GM10266 (cell line): ENCODE measurements at regions not wholly inside any gene's neighbourhood (a gene's known extent, or its start where the extent isn't known, plus 50 kb on each side); places are given as distances from the start of the nearest gene placed in this dataset.
A peak's percentile ranks its signal among the peaks of the same experiment; 100 is the strongest.

Experiments
- DNase-seq: peaks from one replicate; pipeline ENCODE4 v3.0.0; 2012; ENCODE audit errors: extremely low spot score
- TF ChIP-seq, protein P1 (sequence below): IDR thresholded peaks from 2 replicates; pipeline ENCODE4 v1.5.1; 2012; ENCODE audit warnings: mild to moderate bottlenecking, low read depth; ENCODE audit not compliant: control insufficient read depth, insufficient read depth; ENCODE audit errors: missing control alignments

DNA sequence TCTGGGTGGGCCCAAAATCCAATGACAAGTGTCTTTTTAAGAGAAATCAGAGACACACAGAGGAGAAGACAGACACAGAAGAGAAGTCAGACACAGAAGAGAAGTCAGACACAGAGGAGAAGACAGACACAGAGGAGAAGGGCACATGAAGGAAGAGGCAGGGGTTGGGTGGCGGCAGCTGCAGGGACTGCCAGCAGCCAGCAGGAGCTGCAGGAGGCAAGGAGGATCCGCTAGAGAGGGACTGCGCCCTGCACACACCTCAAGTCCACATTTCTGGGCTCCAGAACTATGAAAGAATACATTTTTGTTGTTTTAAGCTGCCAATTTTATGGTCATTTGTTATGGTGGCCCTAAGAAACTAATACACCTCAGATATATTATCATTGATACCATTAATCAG, 140.6 kb downstream of the ZIC5 start:
- TF ChIP-seq, protein P1, sequence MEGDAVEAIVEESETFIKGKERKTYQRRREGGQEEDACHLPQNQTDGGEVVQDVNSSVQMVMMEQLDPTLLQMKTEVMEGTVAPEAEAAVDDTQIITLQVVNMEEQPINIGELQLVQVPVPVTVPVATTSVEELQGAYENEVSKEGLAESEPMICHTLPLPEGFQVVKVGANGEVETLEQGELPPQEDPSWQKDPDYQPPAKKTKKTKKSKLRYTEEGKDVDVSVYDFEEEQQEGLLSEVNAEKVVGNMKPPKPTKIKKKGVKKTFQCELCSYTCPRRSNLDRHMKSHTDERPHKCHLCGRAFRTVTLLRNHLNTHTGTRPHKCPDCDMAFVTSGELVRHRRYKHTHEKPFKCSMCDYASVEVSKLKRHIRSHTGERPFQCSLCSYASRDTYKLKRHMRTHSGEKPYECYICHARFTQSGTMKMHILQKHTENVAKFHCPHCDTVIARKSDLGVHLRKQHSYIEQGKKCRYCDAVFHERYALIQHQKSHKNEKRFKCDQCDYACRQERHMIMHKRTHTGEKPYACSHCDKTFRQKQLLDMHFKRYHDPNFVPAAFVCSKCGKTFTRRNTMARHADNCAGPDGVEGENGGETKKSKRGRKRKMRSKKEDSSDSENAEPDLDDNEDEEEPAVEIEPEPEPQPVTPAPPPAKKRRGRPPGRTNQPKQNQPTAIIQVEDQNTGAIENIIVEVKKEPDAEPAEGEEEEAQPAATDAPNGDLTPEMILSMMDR = no peak

DNA sequence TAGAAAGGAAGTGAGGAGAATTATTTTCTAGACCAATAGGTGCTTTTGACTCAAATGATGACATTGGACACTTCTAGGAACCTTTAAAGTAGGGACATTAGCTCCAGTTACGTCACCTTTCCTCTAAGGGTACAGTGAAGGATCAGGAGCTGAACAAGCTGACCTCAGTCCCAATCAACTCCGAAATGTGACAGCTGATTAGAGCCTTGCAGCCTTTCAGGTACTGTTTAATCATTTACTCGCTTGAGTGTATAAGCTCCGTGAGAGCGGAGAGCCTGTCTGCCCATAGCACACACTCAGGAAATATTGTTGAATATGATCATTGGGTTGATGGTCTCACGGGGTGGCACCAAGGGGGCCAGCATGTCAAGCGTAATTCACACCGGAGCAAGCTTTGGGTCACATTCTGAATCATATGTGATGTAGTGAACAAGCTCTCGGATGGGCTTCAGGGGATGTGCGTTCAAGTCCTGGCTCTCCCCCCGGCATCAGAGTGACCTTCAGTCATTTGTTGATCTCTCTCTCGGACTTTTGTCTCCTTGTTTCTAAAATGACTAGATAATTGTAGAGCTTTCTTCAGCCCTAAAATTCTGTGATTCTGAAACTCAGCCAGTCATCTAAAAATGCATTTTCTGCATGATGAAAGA, 141.9 kb downstream of the ZIC5 start:
- no peak for DNase-seq
- TF ChIP-seq, protein P1 = no peak

More for the DNA sequence above, 140.6 kb downstream of the ZIC5 start:
- no peak for DNase-seq

DNA sequence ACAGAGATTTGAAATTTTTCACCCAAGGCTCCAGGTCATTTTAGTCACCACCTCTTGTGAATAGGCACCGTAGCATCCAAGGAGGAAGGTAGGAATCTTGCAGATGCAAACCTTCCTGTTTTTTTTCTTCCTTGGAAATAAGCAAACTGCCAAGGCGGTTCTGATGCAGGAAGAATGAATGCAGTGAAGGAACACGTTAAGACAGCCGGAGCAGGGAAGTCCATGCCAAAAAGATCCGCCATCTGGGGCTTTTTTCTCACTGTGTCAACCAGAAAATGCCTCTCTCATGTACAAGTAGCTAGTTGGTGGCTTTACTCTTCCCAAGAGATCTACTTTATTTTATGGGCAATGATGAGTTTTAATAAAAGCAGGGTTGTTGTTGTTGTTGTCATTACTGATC, 142.4 kb downstream of the ZIC5 start:
- DNase-seq = no peak
- TF ChIP-seq, protein P1 = no peak

DNA sequence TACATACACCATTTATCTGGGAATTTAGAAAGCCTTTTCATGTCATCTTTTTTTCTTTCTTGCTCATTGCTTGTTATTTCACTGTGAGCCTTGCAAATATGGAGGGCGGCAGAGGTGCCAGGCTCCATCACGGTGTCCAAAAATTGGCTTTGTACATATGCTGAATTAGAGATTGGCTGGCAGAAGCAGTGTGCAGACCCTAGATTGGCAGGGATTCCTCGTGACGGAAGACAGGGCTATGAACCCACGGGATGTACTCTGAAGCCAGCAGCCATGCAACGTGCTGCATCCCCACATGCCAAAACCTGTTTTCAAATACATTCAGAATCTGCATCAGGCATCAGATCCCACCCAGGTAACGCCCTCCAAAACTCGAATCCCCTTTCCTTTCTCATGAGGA, 142.8 kb downstream of the ZIC5 start:
- TF ChIP-seq, protein P1 = no peak
- DNase-seq = no peak

DNA sequence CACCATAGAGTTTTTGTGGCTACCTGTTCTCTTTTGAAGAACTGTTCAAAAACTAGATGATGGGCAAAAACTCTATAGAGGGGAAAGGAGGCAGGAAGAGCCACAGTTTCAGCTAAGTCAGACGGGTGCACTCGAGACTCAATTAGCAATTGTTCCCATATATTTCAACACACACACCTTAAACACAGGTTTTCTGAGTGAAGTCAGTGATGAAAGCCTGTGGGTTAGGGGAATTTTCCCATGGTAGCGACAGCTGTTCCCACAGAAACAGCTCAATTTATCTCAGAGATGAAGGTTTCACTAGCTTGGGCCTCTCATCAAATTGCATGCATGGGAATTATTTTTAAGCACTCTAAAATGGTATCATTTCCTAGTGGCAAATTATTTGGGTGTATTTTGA, 143.4 kb downstream of the ZIC5 start:
- TF ChIP-seq, protein P1 = no peak
- peak; percentile 12 for DNase-seq

DNA sequence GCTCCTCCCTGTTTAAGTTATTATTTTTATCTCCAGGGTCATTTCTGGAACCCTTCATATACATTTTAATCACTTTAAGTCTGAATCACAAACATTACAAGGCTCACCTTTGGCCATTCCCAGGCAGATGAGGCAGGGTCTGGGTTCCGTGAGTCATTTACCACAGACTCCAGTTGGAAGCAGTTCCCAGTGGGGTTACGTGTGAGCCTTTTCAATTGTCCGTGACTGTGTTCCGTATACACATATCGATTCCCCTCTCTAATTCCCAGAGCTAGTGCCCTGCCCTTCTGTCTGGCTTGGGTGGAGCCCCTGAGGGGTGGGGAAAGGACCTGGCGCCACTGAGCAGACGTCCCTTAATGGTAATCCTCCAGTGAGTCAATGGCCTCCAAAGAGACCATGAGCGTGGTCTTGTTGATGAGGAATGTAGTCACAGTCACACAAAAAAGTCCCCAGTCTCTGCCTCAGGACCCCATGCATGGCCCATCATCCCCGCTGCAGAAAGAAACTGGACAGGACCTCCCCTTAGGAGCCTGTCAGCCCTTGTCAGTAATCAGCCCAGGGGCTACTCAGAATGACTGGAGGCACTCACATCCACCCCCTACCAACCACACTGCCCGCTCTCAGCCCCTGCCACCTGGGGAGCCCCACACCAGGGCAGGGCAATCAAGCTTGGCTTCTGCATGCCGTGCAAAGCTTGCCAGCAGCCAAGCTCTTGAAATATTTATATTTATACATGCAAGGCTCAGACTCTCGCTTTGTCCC, 144.4 kb downstream of the ZIC5 start:
- DNase-seq = no peak
- TF ChIP-seq, protein P1 = no peak

DNA sequence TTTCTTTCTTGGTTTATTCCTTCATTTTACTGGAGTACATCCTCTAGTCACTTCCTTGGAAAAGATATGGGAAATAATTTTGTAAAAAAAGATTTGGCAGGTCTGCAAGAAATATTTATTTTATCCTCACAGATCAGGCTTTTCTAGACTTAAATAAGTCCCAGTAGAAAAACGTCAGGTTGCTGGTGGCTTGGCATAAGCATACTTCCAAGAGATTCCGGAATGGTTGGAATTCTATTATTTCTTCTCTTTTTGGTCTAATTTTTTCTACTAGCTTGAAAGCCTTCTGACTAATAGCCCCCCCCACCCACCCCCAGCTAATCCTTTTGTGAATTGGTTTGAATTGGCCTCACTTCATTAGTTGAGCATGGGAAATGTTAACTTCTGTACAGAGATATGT, 147.6 kb downstream of the ZIC5 start:
- TF ChIP-seq, protein P1 = no peak
- no peak for DNase-seq
